Left kidney (tissue), 1 donor: ENCODE measurements at regions not wholly inside any gene's neighbourhood (a gene's known extent, or its start where the extent isn't known, plus 50 kb on each side); places are given as distances from the start of the nearest gene placed in this dataset.
A peak's percentile ranks its signal among the peaks of the same experiment; 100 is the strongest.
"Not testable (repeated sequence)": the region's sequence is repeated elsewhere in the genome, so short reads cannot be mapped to it uniquely, and the experiment has no call there.

Source experiments
- DNase-seq: peaks from one replicate; pipeline ENCODE4 v3.0.0-alpha.2; 2013

GRCh38 chr18:60013148-60013547, 113.4 kb downstream of the PMAIP1 start:
- DNase-seq = not testable (repeated sequence)

DNA sequence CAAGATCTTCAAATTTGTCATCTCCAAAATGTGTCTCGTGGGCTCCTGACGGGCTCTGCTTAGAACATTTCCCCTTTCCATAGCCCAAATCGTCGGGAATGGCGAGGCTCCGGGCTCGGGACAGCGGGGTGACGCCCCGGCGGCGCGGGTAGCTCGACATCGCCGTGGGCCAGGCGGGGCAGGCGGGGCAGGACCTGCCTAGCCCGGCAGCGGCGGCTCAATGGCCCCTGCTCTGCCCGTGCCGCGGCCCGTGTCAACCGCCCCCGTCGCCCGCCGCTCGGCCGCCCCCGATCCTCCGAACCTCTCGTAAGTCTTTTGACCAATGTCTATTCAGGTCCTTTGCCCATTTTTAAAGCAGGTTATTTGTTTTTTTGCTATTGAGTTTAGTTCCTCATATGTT, 111.2 kb downstream of the PMAIP1 start:
- DNase-seq = no peak

DNA sequence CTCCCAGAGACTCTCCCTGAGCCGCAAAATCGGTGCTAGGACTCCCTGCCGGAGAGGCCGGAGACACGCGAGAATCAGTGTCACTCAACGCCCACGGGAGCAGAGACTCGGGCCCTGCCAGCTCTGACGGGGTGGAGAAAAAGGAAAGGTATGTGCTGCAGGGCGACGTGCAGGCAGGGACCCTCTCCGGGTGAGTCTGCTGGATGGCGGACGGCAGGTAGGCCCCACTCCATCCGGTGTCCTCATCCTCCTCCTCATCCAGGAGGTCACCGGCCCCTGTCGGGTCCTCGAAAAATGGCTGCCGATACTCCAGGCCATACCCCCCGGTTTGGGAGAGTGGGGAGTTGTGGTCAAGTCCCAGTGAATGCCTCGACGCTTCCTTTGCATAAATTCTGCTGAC, 110.7 kb downstream of the PMAIP1 start:
- DNase-seq = no peak

DNA sequence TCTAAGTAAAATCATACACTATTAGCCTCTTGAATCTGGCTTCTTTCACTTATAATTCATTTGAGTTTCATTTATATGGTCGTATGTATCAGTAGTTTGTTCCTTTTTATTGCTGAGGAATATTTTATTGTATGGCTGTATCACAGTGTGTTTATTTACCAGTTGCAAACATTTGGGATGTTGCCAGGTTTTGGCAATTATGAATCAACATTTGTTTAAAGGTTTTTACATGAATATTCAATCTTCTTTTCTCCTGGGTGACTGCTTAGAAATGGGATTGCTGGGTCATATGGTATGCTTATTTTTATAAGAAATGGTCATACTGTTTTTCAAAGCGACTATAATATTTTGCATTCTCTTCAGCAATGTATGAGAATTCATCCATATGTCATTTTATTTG, 107.9 kb downstream of the PMAIP1 start:
- DNase-seq = no peak

- no peak for DNase-seq
Measured at GRCh38 chr18:60003610-60004185, 103.9 kb downstream of the PMAIP1 start.

- DNase-seq = no peak
Measured at GRCh38 chr18:59996370-59996966, 96.7 kb downstream of the PMAIP1 start.

GRCh38 chr18:59994357-59994756, 94.6 kb downstream of the PMAIP1 start:
- DNase-seq = no peak

GRCh38 chr18:59993560-59993959, 93.8 kb downstream of the PMAIP1 start:
- DNase-seq = no peak

DNA sequence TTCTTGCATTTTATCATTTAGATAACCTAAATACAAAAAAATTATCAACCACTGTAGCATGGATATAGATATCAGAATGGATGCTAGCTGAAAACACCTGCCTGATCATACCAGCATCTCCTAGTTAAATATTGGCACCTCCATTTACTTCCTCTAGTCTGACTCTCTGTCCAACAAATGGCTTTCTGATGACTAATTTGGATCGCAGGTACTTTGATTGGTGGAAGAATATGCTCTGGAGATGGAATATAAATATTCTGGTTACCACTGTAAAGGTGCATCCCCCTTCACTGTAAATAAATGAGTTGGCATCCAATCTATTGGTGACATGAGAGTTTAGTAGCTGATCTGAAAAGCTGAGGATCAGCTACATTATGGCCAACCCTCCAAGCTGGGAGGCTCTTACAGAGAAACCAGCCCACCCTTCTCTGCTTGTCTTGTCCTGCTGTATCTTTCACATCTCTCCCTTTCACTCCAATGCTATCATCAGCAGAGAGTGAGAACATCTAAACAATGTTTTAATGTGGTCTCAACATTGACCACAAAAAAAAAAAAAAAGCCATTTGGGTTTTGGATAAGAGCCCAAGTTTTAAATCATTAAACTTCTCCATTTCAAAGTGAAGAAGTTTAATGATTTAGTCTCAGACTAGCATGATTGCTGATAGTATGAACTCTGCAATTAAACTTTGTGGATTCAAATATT, 90.5 kb downstream of the PMAIP1 start:
- no peak for DNase-seq

DNA sequence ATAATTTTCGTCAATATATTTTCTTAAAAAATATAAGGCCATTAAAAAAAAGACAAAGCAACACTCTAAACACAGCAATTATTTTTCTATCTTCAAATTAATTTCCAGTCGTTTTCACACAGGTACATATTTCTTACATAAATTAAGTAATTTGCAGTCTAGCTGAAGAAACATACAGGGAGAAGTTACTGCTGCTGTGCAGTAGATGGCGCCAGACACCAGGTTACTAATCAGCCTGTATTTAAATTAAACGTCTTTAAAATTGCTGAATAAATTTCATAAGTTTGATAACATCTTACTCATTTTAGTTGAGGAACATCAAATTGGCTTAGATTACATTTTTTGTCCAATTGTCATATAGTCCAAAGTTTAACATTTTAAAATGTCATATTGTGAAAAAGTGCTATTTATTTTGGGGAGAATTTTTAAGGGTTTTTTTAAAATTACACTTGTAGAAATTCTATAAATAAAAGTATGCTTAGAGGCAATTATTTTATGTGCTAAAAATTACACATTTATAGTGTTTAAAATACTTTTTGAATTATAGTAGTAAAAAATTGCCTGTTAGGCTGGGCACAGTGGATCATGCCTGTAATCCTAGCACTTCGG, 88.4 kb downstream of the PMAIP1 start:
- DNase-seq = peak; percentile 41

DNA sequence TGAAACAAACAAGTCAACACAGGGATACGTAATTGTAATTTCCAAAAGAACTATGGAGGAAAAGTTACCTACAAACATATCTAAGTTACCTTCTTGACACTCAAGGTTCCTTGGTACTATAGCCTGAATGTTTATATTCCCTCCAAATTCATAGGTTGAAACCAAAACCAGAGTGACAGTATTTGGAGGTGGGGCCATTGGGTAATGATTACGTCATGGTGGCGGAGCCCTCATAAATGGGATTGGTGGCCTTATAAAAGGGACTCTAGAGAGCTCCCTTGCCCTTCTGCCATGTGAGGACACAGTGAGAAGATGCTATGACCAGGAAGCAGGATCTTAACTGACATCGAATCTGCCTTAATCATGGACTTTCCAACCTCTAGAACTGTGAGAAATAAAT, 87.3 kb downstream of the PMAIP1 start:
- no peak for DNase-seq

- no peak for DNase-seq
Measured at GRCh38 chr18:59986139-59986538, 86.3 kb downstream of the PMAIP1 start.

DNA sequence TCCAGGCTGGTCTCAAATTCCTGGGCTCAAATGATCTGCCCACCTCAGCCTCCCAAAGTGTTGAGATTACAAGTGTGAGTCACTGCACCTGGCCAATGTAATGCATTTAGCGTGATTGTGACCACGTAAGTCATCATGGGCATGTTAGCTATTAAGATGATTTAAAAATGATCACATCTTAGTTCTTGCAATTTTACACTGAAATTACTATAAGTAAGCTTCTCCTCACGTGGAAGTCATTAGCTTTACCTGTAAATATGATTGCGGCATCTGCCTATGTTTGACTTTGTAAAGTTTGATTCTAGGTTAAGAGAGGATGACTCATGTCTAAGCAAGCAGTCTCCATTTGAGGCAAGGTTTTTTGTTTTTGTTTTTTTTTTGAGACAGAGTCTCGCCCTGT, 85.5 kb downstream of the PMAIP1 start:
- DNase-seq = no peak

GRCh38 chr18:59983506-59983905, 83.7 kb downstream of the PMAIP1 start:
- no peak for DNase-seq

GRCh38 chr18:59980188-59980637, 80.4 kb downstream of the PMAIP1 start:
- DNase-seq = no peak

- no peak for DNase-seq
Measured at GRCh38 chr18:59971871-59972428, 72.2 kb downstream of the PMAIP1 start.

DNA sequence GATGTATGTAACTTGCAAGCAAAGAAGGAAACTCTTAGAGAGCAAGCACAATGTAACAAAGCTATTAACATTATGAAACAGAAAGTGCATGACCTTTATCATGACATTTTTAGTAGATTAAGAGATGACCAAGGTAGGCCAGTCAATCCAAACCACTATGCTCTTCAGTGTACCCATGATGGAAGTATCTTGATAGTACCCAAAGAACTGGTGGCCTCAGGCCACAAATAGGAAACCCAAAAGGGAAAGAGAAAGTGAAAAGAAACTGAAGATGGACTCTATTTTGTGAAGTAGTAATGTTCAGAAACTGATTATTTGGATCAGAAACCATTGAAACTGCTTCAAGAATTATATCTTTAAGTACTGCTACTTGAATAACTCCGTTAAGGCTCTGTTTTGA, 71.3 kb downstream of the PMAIP1 start:
- not testable (repeated sequence) for DNase-seq

DNA sequence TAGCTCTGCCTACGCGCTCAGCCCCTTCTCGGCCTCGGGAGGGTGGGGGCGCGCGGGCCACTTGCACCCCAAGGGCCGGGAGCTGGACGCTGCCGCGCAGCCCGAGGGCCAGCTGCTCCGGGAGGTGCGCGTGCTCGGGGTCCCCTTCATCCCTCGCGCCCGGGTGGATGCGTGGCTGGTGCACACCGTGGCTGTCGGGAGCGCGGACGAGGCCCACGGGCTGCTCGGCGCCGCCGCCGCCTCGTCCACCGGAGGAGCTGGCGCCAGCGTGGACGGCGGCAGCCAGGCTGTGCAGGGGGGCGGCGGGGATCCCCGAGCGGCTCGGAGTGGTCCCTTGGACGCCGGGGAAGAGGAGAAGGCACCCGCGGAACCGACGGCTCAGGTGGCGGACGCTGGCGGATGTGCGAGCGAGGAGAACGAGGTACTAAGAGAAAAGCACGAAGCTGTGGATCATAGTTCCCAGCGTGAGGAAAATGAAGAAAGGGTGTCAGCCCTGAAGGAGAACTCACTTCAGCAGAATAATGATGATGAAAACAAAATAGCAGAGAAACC, 69.8 kb downstream of the PMAIP1 start:
- not testable (repeated sequence) for DNase-seq

GRCh38 chr18:59968583-59968982, 68.8 kb downstream of the PMAIP1 start:
- DNase-seq = no peak

- no peak for DNase-seq
Measured at GRCh38 chr18:59967878-59968277, 68.1 kb downstream of the PMAIP1 start.

DNA sequence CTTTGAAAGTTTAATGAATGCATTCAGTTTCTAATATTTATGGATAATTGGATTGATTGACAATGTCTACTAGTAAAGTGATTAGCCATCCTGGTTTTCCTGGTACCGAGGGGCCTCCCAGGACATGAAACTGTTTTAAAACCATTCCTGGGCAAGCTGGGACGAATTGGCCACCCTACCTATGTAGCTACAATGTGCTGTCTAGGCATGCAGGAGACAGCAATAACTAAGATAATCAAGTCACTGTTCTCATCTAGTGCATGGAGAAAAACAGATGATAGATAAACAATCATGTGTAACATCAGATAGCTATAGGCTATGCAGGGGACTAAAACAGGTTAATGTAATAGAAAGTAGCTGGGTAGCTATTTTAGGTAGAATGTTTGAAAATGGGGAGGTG, 67.1 kb downstream of the PMAIP1 start:
- DNase-seq = no peak

DNA sequence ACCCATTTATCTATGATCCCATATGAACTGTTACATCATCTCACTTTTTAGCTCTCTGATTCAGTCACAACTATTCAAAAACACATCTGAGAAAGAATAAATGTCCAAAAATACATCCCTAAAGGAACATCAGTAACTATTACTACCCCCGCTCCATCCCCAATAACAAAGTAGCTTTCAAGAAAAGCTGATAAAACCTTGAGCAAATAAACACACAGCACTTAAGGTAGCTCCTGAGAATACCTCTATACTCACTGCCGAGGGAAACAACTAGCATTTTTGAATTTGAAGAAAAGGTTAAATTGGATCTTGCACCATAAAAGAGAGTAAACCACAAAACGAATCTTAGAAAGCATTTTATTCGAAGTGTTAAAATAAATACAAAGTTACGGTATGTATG, 63.4 kb downstream of the PMAIP1 start:
- no peak for DNase-seq

DNA sequence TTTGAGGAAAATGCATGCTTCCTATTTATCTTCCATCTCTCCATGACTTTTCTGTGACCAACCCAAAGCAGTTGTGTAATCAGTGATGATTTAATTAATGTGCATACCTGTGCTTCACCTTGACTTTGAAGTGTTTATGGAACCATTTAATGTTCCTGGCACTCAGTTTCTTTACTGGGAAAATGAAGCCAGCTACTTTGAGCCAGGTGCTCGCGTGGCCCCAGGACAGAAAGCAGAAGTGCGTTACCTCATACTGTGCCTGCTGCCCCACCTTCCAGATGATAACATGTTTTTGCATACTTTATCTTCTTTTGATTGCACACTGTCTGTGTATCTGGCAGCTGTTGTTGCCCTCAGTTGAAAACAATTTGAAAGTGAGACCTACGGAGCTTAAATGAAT, 61.3 kb downstream of the PMAIP1 start:
- DNase-seq = no peak
